GM13977 (cell line): ENCODE measurements at regions not wholly inside any gene's neighbourhood (a gene's known extent, or its start where the extent isn't known, plus 50 kb on each side); places are given as distances from the start of the nearest gene placed in this dataset.

Experiments used
- DNase-seq: peaks from one replicate; pipeline ENCODE4 v3.0.0; 2012; ENCODE audit warnings: low spot score
- CTCF ChIP-seq: IDR thresholded peaks from 2 replicates; pipeline ENCODE4 v1.5.1; 2012; ENCODE audit warnings: mild to moderate bottlenecking, control low read depth; ENCODE audit not compliant: insufficient read depth; ENCODE audit errors: extremely low read depth, missing control alignments
- in situ Hi-C: fragments of 300-500 bp; cut with MboI; formaldehyde crosslinking; loops from one replicate; pipeline ENCODE4 v1.12.0; 2022; ENCODE audit warnings: low sequenced_read_pairs, low pct_unique_long_range_greater_than_20kb, mixed read lengths, inconsistent platforms; ENCODE audit not compliant: unreplicated experiment

- DNase-seq = no peak
- in situ Hi-C loops = no loop called here
- no peak for TF ChIP-seq CTCF
Observed at GRCh38 chr15:37586976-37587375, 347.5 kb upstream of the TMCO5A start.

- DNase-seq = no peak
- TF ChIP-seq CTCF = no peak
- in situ Hi-C loops = no loop called here
Observed at GRCh38 chr15:37594417-37594816, 340.0 kb upstream of the TMCO5A start.

- in situ Hi-C loops = no loop called here
- no peak for TF ChIP-seq CTCF
- DNase-seq = no peak
Observed at GRCh38 chr15:37595426-37595970, 338.9 kb upstream of the TMCO5A start.

GRCh38 chr15:37599156-37599555 is 335.3 kb upstream of the TMCO5A start:
- in situ Hi-C loops = no loop called here
- DNase-seq = no peak
- TF ChIP-seq CTCF = no peak

- no peak for TF ChIP-seq CTCF
- no peak for DNase-seq
- in situ Hi-C loops = no loop called here
Observed at GRCh38 chr15:37616215-37616614, 318.2 kb upstream of the TMCO5A start.

GRCh38 chr15:37618353-37618752 is 316.1 kb upstream of the TMCO5A start:
- in situ Hi-C loops = no loop called here
- no peak for DNase-seq
- no peak for TF ChIP-seq CTCF
